HepG2 (cell line): ENCODE measurements at regions not wholly inside any gene's neighbourhood (a gene's known extent, or its start where the extent isn't known, plus 50 kb on each side); places are given as distances from the start of the nearest gene placed in this dataset.

ENCODE experiments used
- ATAC-seq: fragments of 200-7000 bp; cut with Tn5 transposase; 3 replicates; pipeline ENCODE4 v1.9.1; 2020; ENCODE audit warnings: mild to moderate bottlenecking, moderate library complexity
- BruUV-seq: library from RNA; stranded (reverse); fragments of 400-500 nt; replicated peaks from 2 replicates; lab custom pipeline; 2021; lab: Mats Ljungman, UMichigan
- CTCF ChIA-PET: fragments of 300-600 bp; formaldehyde crosslinking; extraction: SDS; loops from one replicate; lab custom pipeline; 2021; ENCODE audit warnings: low total read pairs, inconsistent platforms, low intra/inter-chr PET ratio; lab: Yijun Ruan, JAX
- POLR2A ChIA-PET: fragments of 350-600 bp; sonication (Branson Sonifier 250); formaldehyde crosslinking; loops from one replicate; lab custom pipeline; 2020; ENCODE audit warnings: antibody characterized with exemption, inconsistent platforms; lab: Yijun Ruan, JAX
- DNase-seq: peaks from one replicate; pipeline ENCODE4 v3.0.0-alpha.2; 2015; ENCODE audit warnings: low spot score
- FAIRE-seq: peaks from 3 replicates; lab custom pipeline; 2011; peaks lifted over from hg19 to GRCh38; lab: Jason Lieb, UNC
- H2AFZ ChIP-seq: one replicate; pipeline ENCODE4 v1.6.1; 2011; ENCODE audit warnings: low read length, inconsistent platforms
- H3K27ac ChIP-seq: fragments of 300-600 bp; 3 replicates; pipeline ENCODE4 v1.8.0; 2011; ENCODE audit warnings: mixed run types, mild to moderate bottlenecking, mixed read lengths, low read length, inconsistent platforms; ENCODE audit not compliant: insufficient read depth; ENCODE audit errors: extremely low read length
- H3K27me3 ChIP-seq, 2 experiments: fragments of 200-600 bp in 1 of 2; 2 replicates in 1 of 2; 3 replicates in 1 of 2; pipeline versions ENCODE4 v1.6.0 to v1.8.0; 2011; ENCODE audit warnings: low read length in 2 of 2, mild to moderate bottlenecking in 2 of 2, moderate library complexity in 2 of 2, inconsistent platforms in 1 of 2; ENCODE audit not compliant: insufficient read depth in 2 of 2, control insufficient read depth in 1 of 2
- H3K36me3 ChIP-seq, 2 experiments: fragments of 200-600 bp in 1 of 2; replicated peaks in 1 of 2; 2 replicates in 1 of 2; 3 replicates in 1 of 2; pipeline versions ENCODE4 v1.5.1 to v1.8.0; 2011; ENCODE audit warnings: low read length in 2 of 2, inconsistent platforms in 1 of 2; ENCODE audit not compliant: insufficient read depth in 2 of 2, control insufficient read depth in 1 of 2
- H3K4me1 ChIP-seq: 2 replicates; pipeline ENCODE4 v1.5.1; 2012; ENCODE audit warnings: low read length, inconsistent platforms; ENCODE audit not compliant: insufficient read depth
- H3K4me2 ChIP-seq: 2 replicates; pipeline ENCODE4 v1.6.0; 2011; ENCODE audit warnings: low read depth, low read length, inconsistent platforms
- H3K4me3 ChIP-seq, 3 experiments: fragments of 200-600 bp in 1 of 3; sonication (generic), shearing (Covaris generic) in 1 of 3; replicated peaks in 1 of 3; 2 replicates each; pipeline ENCODE4 v1.5.1; 2011 to 2016; ENCODE audit warnings: low read length in 3 of 3, inconsistent platforms in 2 of 3, low read depth in 2 of 3, mild to moderate bottlenecking in 2 of 3, control low read depth in 1 of 3, mixed read lengths in 1 of 3; ENCODE audit not compliant: insufficient read depth in 1 of 3
- H3K79me2 ChIP-seq: one replicate; pipeline ENCODE4 v1.6.1; 2011; ENCODE audit warnings: low read length, inconsistent platforms; ENCODE audit not compliant: insufficient read depth
- H3K9ac ChIP-seq: 2 replicates; pipeline ENCODE4 v1.6.0; 2011; ENCODE audit warnings: mild to moderate bottlenecking, low read depth, low read length, inconsistent platforms; ENCODE audit not compliant: insufficient read depth
- H3K9me3 ChIP-seq: 2 replicates; pipeline ENCODE4 v1.5.1; 2012; ENCODE audit warnings: mild to moderate bottlenecking, low read length
- H4K20me1 ChIP-seq: 2 replicates; pipeline ENCODE4 v1.6.0; 2011; ENCODE audit warnings: inconsistent platforms, mild to moderate bottlenecking, low read length, moderate library complexity; ENCODE audit not compliant: insufficient read depth
- FLYWCH1 ChIP-seq: sonication (generic); formaldehyde crosslinking; IDR thresholded peaks from 2 replicates; pipeline ENCODE4 v1.8.1; 2023; ENCODE audit warnings: mild to moderate bottlenecking, missing genetic modification reagents
- FOXM1 ChIP-seq: sonication (generic); formaldehyde crosslinking; IDR thresholded peaks from 2 replicates; pipeline ENCODE4 v1.5.0; 2020; ENCODE audit warnings: missing genetic modification reagents
- MIER3 ChIP-seq: IDR thresholded peaks from 2 replicates; pipeline ENCODE4 v1.6.1; 2016; ENCODE audit warnings: missing compliant biosample characterization, borderline replicate concordance
- RBAK ChIP-seq: sonication (generic); formaldehyde crosslinking; IDR thresholded peaks from 2 replicates; pipeline ENCODE4 v1.5.1; 2020; ENCODE audit warnings: mild to moderate bottlenecking, missing genetic modification reagents
- SP4 ChIP-seq: sonication (generic); formaldehyde crosslinking; IDR thresholded peaks from 2 replicates; pipeline ENCODE4 v1.8.1; 2023; ENCODE audit warnings: mild to moderate bottlenecking, missing genetic modification reagents
- THYN1 ChIP-seq: sonication (generic); formaldehyde crosslinking; IDR thresholded peaks from 2 replicates; pipeline ENCODE4 v1.8.1; 2023; ENCODE audit warnings: low read depth, mild to moderate bottlenecking, moderate library complexity, missing genetic modification reagents, borderline replicate concordance
- ZNF577 ChIP-seq: sonication (generic); formaldehyde crosslinking; IDR thresholded peaks from 2 replicates; pipeline ENCODE4 v1.4.0; 2020; ENCODE audit warnings: mild to moderate bottlenecking, low read depth, missing genetic modification reagents, borderline replicate concordance
- WGBS: methylation state at CpG from one replicate; pipeline ENCODE4 v1.1.6; 2017; ENCODE audit warnings: low lambda C conversion rate; 5-methylcytosine and 5-hydroxymethylcytosine counted together
- in situ Hi-C: cut with HindIII; loops from 2 replicates; pipeline ENCODE4 v1.10.0; 2017; ENCODE audit warnings: low pct_unique_long_range_greater_than_20kb; ENCODE audit not compliant: extremely low pct_ligation_motif_present
- intact Hi-C: fragments of 100-400 bp; cut with micrococcal nuclease; formaldehyde crosslinking; loops from one replicate; pipeline ENCODE4 v1.10.0; 2022; ENCODE audit not compliant: unreplicated experiment
- TF ChIP-seq, protein P1 (sequence below): IDR thresholded peaks from 2 replicates; pipeline ENCODE4 v1.4.0; 2020; ENCODE audit warnings: mild to moderate bottlenecking, missing genetic modification reagents
- TF ChIP-seq, protein P2 (sequence below): sonication (generic); formaldehyde crosslinking; IDR thresholded peaks from 2 replicates; pipeline ENCODE4 v1.4.0; 2020; ENCODE audit warnings: missing genetic modification reagents, mild to moderate bottlenecking, borderline replicate concordance
- TF ChIP-seq, protein P3 (sequence below), 2 experiments: IDR thresholded peaks; 2 replicates each; pipeline ENCODE4 v1.6.1; 2011 to 2012; ENCODE audit warnings: low read length in 2 of 2, borderline replicate concordance in 1 of 2, low read depth in 1 of 2, mild to moderate bottlenecking in 1 of 2, moderate library complexity in 1 of 2

DNA sequence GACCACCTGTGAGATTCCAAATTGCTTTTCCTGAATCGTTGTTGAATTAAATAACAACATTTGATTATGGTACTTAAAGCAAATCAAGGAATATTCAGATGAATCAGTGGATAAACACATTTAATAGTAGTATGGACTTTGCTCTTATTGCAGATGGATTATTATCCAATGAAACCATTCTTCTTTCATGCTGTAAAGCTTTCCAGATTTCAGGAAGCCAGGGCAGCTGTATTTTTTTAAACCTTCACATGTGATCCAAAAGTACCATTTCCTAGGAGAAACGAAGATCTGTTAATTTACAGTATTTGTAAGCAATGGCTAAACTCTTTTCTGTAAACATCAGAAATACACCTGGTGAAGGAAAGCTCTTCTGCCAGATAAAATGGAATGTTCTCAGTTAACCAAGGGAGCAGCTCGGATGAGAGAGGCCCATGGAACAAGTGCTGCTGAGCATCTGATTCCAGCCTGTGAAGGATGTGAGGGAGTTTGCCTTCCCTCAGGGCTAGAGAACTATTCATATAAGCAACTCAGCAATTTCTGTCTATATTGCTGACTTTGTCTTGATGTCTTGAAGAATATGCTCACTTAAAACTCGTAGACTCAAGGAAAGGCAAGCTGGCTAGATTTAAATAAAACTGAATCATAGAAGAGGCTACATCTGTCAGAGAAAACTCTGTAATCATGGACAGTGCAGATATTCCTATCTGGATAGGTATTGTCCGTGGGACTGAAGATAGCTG, 94.4 kb upstream of the LIMCH1 start (continued):
- TF ChIP-seq, protein P1, sequence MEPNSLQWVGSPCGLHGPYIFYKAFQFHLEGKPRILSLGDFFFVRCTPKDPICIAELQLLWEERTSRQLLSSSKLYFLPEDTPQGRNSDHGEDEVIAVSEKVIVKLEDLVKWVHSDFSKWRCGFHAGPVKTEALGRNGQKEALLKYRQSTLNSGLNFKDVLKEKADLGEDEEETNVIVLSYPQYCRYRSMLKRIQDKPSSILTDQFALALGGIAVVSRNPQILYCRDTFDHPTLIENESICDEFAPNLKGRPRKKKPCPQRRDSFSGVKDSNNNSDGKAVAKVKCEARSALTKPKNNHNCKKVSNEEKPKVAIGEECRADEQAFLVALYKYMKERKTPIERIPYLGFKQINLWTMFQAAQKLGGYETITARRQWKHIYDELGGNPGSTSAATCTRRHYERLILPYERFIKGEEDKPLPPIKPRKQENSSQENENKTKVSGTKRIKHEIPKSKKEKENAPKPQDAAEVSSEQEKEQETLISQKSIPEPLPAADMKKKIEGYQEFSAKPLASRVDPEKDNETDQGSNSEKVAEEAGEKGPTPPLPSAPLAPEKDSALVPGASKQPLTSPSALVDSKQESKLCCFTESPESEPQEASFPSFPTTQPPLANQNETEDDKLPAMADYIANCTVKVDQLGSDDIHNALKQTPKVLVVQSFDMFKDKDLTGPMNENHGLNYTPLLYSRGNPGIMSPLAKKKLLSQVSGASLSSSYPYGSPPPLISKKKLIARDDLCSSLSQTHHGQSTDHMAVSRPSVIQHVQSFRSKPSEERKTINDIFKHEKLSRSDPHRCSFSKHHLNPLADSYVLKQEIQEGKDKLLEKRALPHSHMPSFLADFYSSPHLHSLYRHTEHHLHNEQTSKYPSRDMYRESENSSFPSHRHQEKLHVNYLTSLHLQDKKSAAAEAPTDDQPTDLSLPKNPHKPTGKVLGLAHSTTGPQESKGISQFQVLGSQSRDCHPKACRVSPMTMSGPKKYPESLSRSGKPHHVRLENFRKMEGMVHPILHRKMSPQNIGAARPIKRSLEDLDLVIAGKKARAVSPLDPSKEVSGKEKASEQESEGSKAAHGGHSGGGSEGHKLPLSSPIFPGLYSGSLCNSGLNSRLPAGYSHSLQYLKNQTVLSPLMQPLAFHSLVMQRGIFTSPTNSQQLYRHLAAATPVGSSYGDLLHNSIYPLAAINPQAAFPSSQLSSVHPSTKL (CRISPR knock-in tag): no peak
- no peak for TF ChIP-seq FOXM1 (CRISPR knock-in tag)
- TF ChIP-seq, protein P2, sequence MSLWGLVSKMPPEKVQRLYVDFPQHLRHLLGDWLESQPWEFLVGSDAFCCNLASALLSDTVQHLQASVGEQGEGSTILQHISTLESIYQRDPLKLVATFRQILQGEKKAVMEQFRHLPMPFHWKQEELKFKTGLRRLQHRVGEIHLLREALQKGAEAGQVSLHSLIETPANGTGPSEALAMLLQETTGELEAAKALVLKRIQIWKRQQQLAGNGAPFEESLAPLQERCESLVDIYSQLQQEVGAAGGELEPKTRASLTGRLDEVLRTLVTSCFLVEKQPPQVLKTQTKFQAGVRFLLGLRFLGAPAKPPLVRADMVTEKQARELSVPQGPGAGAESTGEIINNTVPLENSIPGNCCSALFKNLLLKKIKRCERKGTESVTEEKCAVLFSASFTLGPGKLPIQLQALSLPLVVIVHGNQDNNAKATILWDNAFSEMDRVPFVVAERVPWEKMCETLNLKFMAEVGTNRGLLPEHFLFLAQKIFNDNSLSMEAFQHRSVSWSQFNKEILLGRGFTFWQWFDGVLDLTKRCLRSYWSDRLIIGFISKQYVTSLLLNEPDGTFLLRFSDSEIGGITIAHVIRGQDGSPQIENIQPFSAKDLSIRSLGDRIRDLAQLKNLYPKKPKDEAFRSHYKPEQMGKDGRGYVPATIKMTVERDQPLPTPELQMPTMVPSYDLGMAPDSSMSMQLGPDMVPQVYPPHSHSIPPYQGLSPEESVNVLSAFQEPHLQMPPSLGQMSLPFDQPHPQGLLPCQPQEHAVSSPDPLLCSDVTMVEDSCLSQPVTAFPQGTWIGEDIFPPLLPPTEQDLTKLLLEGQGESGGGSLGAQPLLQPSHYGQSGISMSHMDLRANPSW (CRISPR knock-in tag): no peak

DNA sequence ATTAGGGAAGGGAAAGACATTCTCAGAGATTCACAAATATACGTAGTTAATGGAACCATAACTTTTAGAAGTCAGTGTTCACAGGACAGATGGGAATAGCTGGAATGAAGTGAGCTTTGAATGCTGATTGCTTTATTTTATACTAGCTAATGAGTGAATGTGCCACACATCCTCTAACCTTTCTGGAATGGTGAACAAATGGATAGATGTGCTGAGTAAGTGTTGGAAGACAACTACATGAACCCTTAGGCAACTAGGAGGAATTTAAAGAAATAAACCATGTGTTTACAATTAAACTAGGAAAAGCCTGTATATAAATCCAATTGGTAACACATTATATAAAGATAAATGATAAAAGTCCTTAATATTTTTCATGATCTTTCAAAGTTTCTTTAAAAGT, 91.6 kb upstream of the LIMCH1 start:
- Histone ChIP-seq H4K20me1 (no peaks in the 10 kb centered on the region), H3K4me3 (no peak overlapping the region), H3K9ac (no peak overlapping the region), H3K9me3 (no peaks in the 10 kb centered on the region), H3K27me3 (no peaks in the 10 kb centered on the region; a peak in 1 of 5 replicates), H3K4me2 (no peak overlapping the region), H3K36me3 (no peaks in the 10 kb centered on the region), H2AFZ (no peak overlapping the region), H3K27ac (no peak overlapping the region), H3K79me2 (no peaks in the 10 kb centered on the region), H3K4me1 (no peaks in the 10 kb centered on the region)
- no TSS peak for BruUV-seq
- DNase-seq (no peak), FAIRE-seq (no peak), ATAC-seq (no peak)
- WGBS: 100% methylated on average over 1 of the region's 1 CpG
- CTCF ChIA-PET: no interaction called here
- intact Hi-C loops (no loop called here), in situ Hi-C loops (no loop called here)
- TF ChIP-seq SP4: no peak
- TF ChIP-seq MIER3 (CRISPR knock-in tag): no peak
- no peak for TF ChIP-seq THYN1
- no peak for TF ChIP-seq RBAK (CRISPR knock-in tag)
- TF ChIP-seq, protein P3, sequence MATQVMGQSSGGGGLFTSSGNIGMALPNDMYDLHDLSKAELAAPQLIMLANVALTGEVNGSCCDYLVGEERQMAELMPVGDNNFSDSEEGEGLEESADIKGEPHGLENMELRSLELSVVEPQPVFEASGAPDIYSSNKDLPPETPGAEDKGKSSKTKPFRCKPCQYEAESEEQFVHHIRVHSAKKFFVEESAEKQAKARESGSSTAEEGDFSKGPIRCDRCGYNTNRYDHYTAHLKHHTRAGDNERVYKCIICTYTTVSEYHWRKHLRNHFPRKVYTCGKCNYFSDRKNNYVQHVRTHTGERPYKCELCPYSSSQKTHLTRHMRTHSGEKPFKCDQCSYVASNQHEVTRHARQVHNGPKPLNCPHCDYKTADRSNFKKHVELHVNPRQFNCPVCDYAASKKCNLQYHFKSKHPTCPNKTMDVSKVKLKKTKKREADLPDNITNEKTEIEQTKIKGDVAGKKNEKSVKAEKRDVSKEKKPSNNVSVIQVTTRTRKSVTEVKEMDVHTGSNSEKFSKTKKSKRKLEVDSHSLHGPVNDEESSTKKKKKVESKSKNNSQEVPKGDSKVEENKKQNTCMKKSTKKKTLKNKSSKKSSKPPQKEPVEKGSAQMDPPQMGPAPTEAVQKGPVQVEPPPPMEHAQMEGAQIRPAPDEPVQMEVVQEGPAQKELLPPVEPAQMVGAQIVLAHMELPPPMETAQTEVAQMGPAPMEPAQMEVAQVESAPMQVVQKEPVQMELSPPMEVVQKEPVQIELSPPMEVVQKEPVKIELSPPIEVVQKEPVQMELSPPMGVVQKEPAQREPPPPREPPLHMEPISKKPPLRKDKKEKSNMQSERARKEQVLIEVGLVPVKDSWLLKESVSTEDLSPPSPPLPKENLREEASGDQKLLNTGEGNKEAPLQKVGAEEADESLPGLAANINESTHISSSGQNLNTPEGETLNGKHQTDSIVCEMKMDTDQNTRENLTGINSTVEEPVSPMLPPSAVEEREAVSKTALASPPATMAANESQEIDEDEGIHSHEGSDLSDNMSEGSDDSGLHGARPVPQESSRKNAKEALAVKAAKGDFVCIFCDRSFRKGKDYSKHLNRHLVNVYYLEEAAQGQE (IDR thresholded peaks at IDR 0.05; ENCODE audit: borderline replicate concordance in 1 of 2, low read depth in 1 of 2, low read length in 2 of 2): no peak
- TF ChIP-seq ZNF577 (CRISPR knock-in tag): no peak
- no peak for TF ChIP-seq FLYWCH1 (CRISPR knock-in tag)
- POLR2A ChIA-PET: no interaction called here
